ENCODE measurements at regions not wholly inside any gene's neighbourhood (a gene's known extent, or its start where the extent isn't known, plus 50 kb on each side); places are given as distances from the start of the nearest gene placed in this dataset.

GRCh38 chr2:220297093-220297492, 669.7 kb downstream of the SLC4A3 start:
- DNase-seq = no peak

- no peak for DNase-seq
Measured at GRCh38 chr2:220300806-220301205, 673.4 kb downstream of the SLC4A3 start.

GRCh38 chr2:220302756-220303155, 675.3 kb downstream of the SLC4A3 start:
- DNase-seq = no peak

- DNase-seq = no peak
Measured at GRCh38 chr2:220309215-220309614, 681.8 kb downstream of the SLC4A3 start.

- no peak for DNase-seq
Measured at GRCh38 chr2:220310451-220310861, 683.0 kb downstream of the SLC4A3 start.

GRCh38 chr2:220315098-220315823, 687.8 kb downstream of the SLC4A3 start:
- DNase-seq = no peak

GRCh38 chr2:220318037-220318436, 690.6 kb downstream of the SLC4A3 start:
- no peak for DNase-seq

GRCh38 chr2:220318508-220318907, 691.1 kb downstream of the SLC4A3 start:
- DNase-seq = no peak

GRCh38 chr2:220320326-220320725, 692.9 kb downstream of the SLC4A3 start:
- DNase-seq = no peak

- no peak for DNase-seq
Measured at GRCh38 chr2:220332886-220333285, 705.5 kb downstream of the SLC4A3 start.

GRCh38 chr2:220334210-220334609, 706.8 kb downstream of the SLC4A3 start:
- DNase-seq = no peak

- no peak for DNase-seq
Measured at GRCh38 chr2:220334871-220335590, 707.6 kb downstream of the SLC4A3 start.

- DNase-seq = no peak
Measured at GRCh38 chr2:220335591-220335915, 708.1 kb downstream of the SLC4A3 start.

- no peak for DNase-seq
Measured at GRCh38 chr2:220336771-220337170, 709.3 kb downstream of the SLC4A3 start.

- DNase-seq = no peak
Measured at GRCh38 chr2:220337611-220338440, 710.4 kb downstream of the SLC4A3 start.

GRCh38 chr2:220341014-220341413, 713.6 kb downstream of the SLC4A3 start:
- DNase-seq = no peak

- DNase-seq = no peak
Measured at GRCh38 chr2:220346919-220347318, 719.5 kb downstream of the SLC4A3 start.

- DNase-seq = no peak
Measured at GRCh38 chr2:220347626-220348025, 720.2 kb downstream of the SLC4A3 start.

GRCh38 chr2:220348206-220348605, 720.8 kb downstream of the SLC4A3 start:
- no peak for DNase-seq

- DNase-seq = no peak
Measured at GRCh38 chr2:220353897-220354296, 726.5 kb downstream of the SLC4A3 start.

- no peak for DNase-seq
Measured at GRCh38 chr2:220356076-220356475, 728.6 kb downstream of the SLC4A3 start.

- DNase-seq = no peak
Measured at GRCh38 chr2:220365023-220365422, 737.6 kb downstream of the SLC4A3 start.

GRCh38 chr2:220366765-220367164, 739.3 kb downstream of the SLC4A3 start:
- no peak for DNase-seq

- DNase-seq = no peak
Measured at GRCh38 chr2:220370764-220371163, 743.3 kb downstream of the SLC4A3 start.
